ENCODE measurements at regions not wholly inside any gene's neighbourhood (a gene's known extent, or its start where the extent isn't known, plus 50 kb on each side); places are given as distances from the start of the nearest gene placed in this dataset.

- no peak for DNase-seq
Measured at GRCh38 chr15:69505956-69506556, 53.4 kb downstream of the RPLP1 start.

- no peak for DNase-seq
Measured at GRCh38 chr15:69508659-69509058, 56.0 kb downstream of the RPLP1 start.

DNA sequence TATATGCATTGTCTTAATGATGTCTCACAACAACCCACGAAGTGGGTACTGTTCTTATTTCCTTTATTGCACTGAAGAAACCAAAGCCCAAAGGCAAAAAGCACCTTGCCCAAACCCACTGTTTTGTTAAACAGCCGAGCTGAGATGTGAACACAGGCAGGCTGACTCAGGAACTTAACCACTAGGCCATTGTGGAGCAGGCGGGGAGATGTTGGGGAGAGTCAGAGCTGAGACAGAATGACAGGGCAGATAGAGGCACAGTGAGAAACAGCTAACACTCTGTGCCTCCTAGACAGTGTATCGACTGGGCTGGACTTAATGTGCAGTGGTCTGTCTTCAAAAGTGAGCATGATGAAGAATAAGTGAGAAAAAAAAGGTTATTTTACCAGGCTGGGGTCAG is 56.5 kb downstream of the RPLP1 start:
- no peak for DNase-seq

- no peak for DNase-seq
Measured at GRCh38 chr15:69510556-69510955, 57.9 kb downstream of the RPLP1 start.

- no peak for DNase-seq
Measured at GRCh38 chr15:69511015-69511414, 58.4 kb downstream of the RPLP1 start.

- DNase-seq, result no peak
Measured at GRCh38 chr15:69511716-69512340, 59.2 kb downstream of the RPLP1 start.

- DNase-seq, result no peak
Measured at GRCh38 chr15:69513450-69513960, 60.9 kb downstream of the RPLP1 start.

GRCh38 chr15:69513986-69514385 is 61.4 kb downstream of the RPLP1 start:
- no peak for DNase-seq

DNA sequence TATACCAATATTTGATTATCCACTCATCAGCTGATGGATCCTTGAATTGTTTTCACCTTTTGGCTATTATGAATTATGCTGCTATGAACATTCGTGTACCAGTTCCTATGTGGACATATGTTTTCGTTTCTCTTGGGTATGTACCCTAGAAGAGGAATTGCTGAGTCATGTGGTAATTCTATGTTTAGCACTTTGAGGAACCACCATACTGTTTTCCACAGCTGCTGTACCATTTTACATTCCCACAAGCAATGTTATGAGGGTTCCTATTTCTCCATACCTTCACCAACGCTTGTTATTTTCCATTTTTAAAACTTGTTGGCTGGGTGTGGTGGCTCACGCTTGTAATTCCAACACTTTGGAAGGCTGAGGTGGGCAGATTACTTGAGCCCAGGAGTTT is 62.9 kb downstream of the RPLP1 start:
- no peak for DNase-seq

DNA sequence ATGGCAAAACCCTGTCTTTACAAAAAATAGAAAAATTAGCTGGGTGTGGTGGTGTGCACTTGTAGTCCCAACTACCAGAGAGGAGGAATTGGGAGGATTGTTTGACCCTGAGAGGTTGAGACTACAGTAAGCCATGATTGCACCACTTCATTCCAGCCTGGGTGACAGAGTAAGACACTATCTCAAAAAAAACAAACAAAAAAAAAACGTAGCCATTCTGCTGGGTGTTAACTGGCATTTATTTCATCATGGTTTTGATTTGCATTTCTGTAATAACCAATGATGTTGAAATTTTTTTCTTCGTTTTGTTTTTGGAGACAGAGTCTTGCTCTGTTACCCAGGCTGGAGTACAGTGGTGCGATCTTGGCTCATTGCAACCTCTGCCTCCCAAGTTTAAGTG is 63.3 kb downstream of the RPLP1 start:
- no peak for DNase-seq

- no peak for DNase-seq
Measured at GRCh38 chr15:69517052-69517451, 64.4 kb downstream of the RPLP1 start.

DNA sequence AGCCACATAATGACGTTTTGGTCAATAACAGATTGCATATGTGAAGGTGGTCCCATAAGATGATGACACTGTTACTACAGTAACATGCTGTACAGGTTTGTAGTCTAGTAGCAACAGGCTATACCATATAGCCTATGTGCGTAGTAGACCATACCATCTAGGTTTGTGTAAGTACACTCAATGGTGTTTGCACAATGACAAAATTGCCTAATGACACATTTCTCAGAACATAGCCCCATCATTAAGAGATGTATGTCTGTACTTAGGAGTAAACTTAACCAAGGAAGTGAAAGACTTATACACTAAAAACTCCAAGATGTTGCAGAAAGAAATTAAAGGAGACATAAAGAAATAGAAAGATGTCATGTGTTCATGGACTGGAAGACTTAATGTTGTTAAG is 66.2 kb downstream of the RPLP1 start:
- no peak for DNase-seq

- DNase-seq, result no peak
Measured at GRCh38 chr15:69520067-69520466, 67.4 kb downstream of the RPLP1 start.

- DNase-seq, result no peak
Measured at GRCh38 chr15:69522361-69522760, 69.7 kb downstream of the RPLP1 start.

- peak; percentile 59 for DNase-seq
Measured at GRCh38 chr15:69523010-69524001, 70.7 kb downstream of the RPLP1 start.

DNA sequence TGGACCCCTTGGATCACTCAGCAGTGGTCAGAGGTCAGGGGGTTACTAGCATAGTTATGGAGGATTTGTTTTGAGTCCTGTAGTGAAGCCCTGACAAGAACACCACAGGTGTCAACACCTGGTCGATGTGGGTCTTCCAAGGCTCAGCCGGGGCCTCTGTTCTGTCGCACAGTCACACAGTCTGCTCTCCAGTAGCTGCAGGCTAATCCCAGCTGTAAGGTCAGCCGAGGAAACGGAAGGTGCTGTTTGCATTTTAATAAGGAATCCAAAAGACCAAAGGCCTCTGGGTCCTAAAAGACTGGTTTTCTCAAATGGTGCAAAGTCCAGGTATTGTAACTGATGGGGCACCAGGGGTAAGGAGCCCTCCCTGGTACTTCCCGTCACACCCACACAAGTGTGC is 71.7 kb downstream of the RPLP1 start:
- no peak for DNase-seq

GRCh38 chr15:69524814-69525213 is 72.2 kb downstream of the RPLP1 start:
- DNase-seq, result no peak

GRCh38 chr15:69525543-69525942 is 72.9 kb downstream of the RPLP1 start:
- DNase-seq, result no peak

DNA sequence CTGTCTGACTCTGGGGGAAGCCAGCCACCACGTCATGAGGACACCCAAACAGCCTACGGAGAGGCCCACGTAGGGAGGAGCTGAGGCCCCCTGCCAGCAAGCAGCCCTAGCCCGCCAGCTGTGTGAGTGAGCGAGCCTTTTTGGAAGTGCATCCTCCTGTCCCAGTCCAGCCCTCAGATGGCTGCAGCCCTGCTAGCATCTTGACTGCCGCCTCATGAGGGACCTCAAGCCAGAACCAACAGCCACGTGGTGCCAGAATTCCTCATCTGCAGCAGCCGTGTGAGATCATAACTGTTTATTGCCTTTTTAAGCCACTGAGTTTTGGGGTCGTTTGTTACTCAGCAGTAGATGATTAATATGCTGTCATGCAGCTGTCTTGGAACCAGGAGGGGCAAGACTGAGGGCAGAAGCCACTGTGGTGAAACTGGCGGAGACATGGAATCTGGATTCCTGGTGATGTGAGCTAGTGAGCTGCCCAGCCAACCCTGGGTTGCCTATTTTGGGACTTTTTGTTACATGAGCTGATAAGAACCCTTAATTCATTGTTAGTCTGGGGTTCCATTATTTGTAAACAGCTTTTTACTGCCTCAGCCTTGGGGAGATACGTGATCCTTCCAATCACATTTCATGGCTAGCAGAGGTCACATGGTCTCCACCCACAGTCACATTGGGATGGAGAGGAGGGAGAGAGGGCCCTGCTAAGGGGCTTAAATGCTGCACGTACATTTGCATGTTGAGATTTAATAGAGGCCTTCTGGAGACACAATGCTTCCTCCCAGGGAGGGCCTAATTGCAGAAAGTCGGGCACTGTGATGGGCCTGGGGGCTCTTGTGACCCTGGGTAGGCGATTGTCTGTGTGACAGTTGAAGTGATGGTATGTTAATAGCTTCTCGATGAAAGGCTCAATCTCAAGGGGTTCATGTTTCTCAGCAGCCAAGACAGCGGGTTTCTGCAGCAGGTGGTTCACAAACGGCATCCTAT is 73.8 kb downstream of the RPLP1 start:
- no peak for DNase-seq

DNA sequence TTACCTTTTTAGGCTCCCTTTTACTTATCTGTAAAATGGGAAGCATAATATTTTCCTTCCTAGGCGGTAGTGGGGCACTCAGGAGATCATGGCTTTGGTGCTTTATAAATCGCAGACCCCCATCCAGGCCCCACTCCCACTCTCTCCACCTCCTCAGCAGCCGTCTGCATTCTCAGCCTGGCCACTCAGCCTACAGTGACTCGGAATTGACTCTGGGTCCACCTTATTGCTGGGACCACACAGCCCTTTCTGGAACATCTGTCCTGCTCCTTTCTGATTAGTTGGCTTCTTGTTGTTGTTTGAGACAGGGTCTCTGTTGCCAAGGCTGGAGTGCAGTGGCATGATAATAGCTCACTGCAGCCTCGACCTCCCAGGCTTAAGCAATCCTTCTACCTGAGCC is 76.5 kb downstream of the RPLP1 start:
- no peak for DNase-seq

GRCh38 chr15:69529961-69530633 is 77.5 kb downstream of the RPLP1 start:
- DNase-seq, result no peak

All from CD4-positive, alpha-beta T cell treated with Interleukin-17A for 1 hour (primary cell).